Activated CD4-positive, alpha-beta T cell treated with anti-CD3 and anti-CD28 coated beads, Interleukin-2, amount 50 U/mL, for 4 hours (primary cell): ENCODE measurements at regions not wholly inside any gene's neighbourhood (a gene's known extent, or its start where the extent isn't known, plus 50 kb on each side); places are given as distances from the start of the nearest gene placed in this dataset.

Experiments used
- DNase-seq, 2 experiments: peaks; one replicate each; pipeline ENCODE4 v3.0.0-alpha.2; 2020

GRCh38 chr14:43249591-43249990 lies 1257.5 kb downstream of the FSCB start:
- DNase-seq = no peak

GRCh38 chr14:43249116-43249515 lies 1258.0 kb downstream of the FSCB start:
- no peak for DNase-seq

GRCh38 chr14:43247877-43248276 lies 1259.2 kb downstream of the FSCB start:
- DNase-seq = no peak

DNA sequence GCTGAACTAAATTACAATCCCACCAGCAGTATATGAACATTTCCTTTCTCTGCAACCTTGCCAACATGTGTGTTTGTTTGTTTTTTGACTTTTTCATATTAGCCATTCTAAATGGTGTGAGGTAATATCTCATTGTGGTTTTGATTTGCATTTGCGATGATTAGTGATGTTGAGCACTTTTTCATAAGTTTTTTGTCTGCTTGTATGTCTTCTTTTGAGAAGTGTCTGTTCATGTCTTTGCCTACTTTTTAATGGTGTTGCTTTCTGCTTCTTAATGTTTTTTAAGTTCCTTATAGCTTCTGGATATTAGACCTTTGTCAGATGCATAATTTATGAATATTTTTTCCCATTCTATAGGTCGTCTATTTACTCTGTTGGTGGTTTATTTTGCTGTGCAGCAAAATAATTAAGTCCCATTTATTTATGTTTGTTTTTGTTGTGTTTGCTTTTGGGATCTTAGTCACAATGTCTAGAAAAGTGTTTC lies 1262.9 kb downstream of the FSCB start:
- DNase-seq = no peak

GRCh38 chr14:43243168-43243567 lies 1263.9 kb downstream of the FSCB start:
- no peak for DNase-seq

DNA sequence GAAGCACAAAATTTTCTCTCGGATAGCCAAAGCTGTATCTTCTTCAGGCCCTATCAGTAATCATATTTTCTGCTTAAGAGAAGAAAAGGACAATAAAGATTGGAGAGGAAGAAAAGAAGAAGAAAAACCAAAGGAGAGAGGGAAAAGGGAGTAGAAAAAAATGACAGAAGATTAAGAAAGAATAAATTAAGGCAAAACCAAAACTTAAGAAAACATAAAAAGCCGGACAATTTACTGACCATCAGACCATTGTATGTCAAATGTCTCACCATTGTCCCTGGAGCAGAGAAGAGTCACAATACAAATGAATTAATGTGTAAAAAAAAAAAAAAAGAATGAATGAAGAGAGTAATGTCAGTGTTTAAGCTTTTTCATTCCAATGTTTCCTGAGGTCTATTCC lies 1274.8 kb downstream of the FSCB start:
- DNase-seq = no peak

- DNase-seq = no peak
Observed at GRCh38 chr14:43215524-43215923, 1291.6 kb downstream of the FSCB start.

- no peak for DNase-seq
Observed at GRCh38 chr14:43207189-43207588, 1299.9 kb downstream of the FSCB start.

DNA sequence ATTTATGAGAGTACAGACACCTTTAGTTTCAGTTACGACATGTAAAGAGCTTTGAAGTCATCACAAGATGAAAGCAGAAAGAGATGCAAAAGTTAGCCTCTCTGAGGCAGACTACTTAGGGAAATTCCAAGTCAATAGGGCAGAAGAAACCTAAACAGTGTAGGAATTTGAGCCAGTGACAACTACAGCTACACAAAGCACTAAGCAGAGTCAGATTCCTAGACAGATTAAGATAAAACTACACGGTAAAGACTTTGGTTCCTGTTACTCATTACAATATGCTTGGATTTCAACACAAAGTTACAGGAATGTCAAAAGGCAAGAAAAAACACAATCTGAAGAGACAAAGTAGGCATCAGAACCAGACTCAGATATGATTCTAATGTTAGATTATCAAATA lies 1302.3 kb downstream of the FSCB start:
- DNase-seq = no peak

- no peak for DNase-seq
Observed at GRCh38 chr14:43200519-43200918, 1306.6 kb downstream of the FSCB start.

GRCh38 chr14:43198465-43198864 lies 1308.6 kb downstream of the FSCB start:
- no peak for DNase-seq

DNA sequence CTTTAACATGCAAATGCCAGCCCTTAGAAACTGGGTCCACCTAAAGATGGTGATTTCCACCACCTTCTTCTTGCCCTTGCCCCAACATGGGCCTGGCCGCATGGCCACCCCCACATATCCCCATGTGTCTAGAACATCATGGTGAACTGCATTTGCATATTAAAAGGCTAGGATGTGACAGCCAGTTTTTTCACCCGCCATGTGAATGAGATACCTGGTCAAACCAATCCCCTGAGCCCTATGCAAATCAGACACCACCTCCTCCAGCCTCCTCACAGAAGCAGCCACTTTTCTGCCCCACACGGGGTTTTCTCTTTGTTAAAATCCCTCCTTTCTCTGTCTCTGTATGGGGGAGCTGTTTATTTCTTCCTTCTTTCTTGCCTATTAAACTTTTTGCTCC lies 1322.5 kb downstream of the FSCB start:
- no peak for DNase-seq

GRCh38 chr14:43183916-43184315 lies 1323.2 kb downstream of the FSCB start:
- DNase-seq = no peak

- no peak for DNase-seq
Observed at GRCh38 chr14:43175896-43176295, 1331.2 kb downstream of the FSCB start.

DNA sequence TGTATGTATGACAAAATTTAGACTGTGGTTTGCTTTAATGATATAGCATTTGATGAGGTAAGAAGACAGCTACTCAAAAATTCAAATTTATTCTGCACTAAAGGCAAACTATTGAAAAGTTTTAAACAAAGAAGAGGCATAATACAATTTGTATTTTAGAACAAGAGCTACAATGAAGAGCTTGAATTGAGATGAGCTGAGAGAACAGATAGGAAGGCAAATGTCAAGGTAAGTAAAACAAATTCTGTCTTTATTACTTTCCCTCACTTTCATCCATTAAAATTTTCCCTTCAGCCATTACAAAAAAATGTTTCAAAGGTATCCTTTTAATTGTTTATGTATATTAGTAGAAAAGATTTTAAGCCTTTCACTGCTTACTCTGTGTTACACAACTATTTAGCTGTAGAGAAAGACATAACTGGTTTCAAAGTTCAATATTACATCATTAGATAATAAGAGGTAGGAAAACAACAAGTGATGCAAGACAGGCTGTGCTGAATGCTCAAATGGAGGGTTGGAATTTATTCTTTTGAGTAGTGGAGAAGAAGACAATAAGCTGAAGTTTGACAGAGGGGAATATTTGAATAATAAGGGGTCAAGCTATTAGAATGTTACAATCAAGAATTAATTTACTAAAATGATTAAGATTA lies 1334.1 kb downstream of the FSCB start:
- DNase-seq = no peak

- no peak for DNase-seq
Observed at GRCh38 chr14:43169722-43170121, 1337.4 kb downstream of the FSCB start.

DNA sequence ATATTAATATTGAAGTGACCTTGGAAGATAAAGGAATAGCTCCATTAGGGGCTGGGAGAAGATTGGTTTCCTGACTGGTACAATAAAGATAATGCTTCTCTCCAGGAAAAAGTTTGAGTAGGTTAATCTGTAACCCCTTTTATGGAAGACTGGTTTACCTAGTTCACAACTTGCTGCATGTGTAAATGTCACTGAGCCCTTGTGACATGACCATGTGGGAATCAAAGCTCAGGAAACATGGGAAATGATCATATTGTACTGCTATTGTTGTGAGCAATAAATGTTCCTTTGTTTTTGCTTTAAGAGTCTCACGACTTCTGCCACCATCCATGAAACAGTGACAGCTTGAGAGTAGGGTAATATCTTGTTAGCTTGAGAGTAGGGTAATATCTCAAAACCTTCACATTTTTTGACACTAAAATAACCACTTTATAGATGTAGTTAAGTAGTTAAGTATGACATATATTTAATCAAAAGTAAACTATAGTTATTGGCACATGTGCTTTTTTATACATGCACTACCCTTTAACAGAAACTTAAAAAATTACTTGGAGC lies 1338.6 kb downstream of the FSCB start:
- no peak for DNase-seq

GRCh38 chr14:43166163-43166562 lies 1340.9 kb downstream of the FSCB start:
- no peak for DNase-seq

DNA sequence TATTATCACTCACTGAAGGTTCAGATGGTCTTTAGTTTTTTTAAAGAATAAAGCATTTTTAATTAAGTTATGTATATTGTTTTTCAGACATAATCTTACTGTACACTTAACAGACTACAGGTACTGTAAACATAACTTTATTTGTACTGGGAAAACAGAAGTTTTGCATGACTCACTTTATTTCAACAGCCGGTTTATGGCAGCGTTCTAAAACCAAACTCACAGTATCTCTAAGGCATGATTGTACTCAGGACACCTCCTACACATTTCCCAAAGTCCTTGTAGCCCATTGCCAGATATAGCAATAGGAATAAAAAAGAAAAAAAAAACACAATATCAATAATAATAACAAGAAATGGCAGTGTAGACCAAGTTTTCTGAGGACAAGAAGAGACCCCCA lies 1341.4 kb downstream of the FSCB start:
- no peak for DNase-seq

- DNase-seq = no peak
Observed at GRCh38 chr14:43161477-43161876, 1345.6 kb downstream of the FSCB start.

DNA sequence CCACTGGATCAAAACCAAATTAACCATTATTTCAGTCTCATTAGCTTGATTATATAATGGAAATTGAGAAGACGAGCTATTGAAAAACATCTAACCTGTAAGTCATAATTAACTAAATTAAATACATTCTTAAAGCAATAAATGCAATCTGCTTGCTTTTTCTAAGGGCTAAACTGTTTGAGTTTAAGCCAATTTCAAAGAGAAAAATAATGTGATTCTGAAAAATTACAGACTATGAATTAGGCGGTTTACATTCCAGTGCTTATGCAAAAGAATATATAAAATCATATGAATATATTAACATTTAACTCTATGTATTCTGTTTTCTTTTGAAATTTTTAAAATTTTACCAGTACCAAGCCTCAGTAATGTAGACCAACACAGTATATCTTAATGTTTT lies 1349.4 kb downstream of the FSCB start:
- no peak for DNase-seq

- DNase-seq = no peak
Observed at GRCh38 chr14:43155924-43156323, 1351.2 kb downstream of the FSCB start.

- DNase-seq = no peak
Observed at GRCh38 chr14:43155258-43155657, 1351.8 kb downstream of the FSCB start.

DNA sequence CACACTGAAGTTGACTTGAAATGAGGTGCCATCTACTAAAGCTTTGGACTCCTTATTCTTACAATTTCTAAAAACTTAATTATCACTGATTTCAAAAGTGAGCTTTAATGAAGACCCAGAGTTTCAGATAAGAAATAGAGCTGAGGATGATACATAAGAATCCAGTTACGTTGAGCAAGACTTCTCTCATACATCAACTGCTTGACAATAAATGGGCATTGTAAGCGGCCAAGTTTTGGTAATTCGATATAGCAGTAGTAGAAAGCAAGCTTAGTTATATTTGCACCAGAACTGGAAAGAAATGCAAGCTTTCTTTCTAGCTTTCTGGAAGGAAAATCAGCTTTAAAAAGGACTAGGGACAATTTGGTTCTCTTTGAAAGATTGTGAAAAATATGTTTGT lies 1359.6 kb downstream of the FSCB start:
- DNase-seq = no peak

- DNase-seq = no peak
Observed at GRCh38 chr14:43145361-43145760, 1361.7 kb downstream of the FSCB start.
